K562 (cell line): ENCODE measurements at regions not wholly inside any gene's neighbourhood (a gene's known extent, or its start where the extent isn't known, plus 50 kb on each side); places are given as distances from the start of the nearest gene placed in this dataset.

Experiments used
- ATAC-seq: fragments of 200-7000 bp; cut with Tn5 transposase; 3 replicates; pipeline ENCODE4 v1.9.1; 2020; ENCODE audit warnings: moderate library complexity
- BruUV-seq: library from RNA; stranded (reverse); fragments of 400-500 nt; replicated peaks from 2 replicates; lab custom pipeline; 2021; lab: Mats Ljungman, UMichigan
- CTCF ChIA-PET: fragments of 300-600 bp; formaldehyde crosslinking; extraction: SDS; loops from one replicate; lab custom pipeline; 2021; ENCODE audit warnings: low intra/inter-chr PET ratio; lab: Yijun Ruan, JAX
- POLR2A ChIA-PET: fragments of 300-600, 350-650 bp; sonication (Branson Sonifier 250); formaldehyde crosslinking; extraction: SDS; loops from one replicate; lab custom pipeline; 2021; ENCODE audit warnings: antibody characterized with exemption, inconsistent platforms; lab: Yijun Ruan, JAX
- DNase-seq, 4 experiments: peaks; one replicate each; pipeline versions ENCODE4 v3.0.0 to v3.0.0-alpha.2; 2011 to 2018; ENCODE audit warnings: low spot score in 3 of 4, mixed read lengths in 3 of 4; ENCODE audit errors: extremely low read depth in 1 of 4
- FAIRE-seq: peaks from 2 replicates; lab custom pipeline; 2011; peaks lifted over from hg19 to GRCh38; lab: Jason Lieb, UNC
- H2AFZ ChIP-seq: 2 replicates; pipeline ENCODE4 v1.6.0; 2011; ENCODE audit warnings: low read depth, low read length, control low read depth, inconsistent platforms
- H3K27ac ChIP-seq: fragments of 200-600 bp; 3 replicates; pipeline ENCODE4 v1.8.0; 2011; ENCODE audit warnings: low read depth, mild to moderate bottlenecking, control low read depth, inconsistent platforms, low read length, moderate library complexity, mixed read lengths; ENCODE audit errors: extremely low read depth
- H3K27me3 ChIP-seq, 2 experiments: fragments of 300-600 bp in 1 of 2; 2 replicates in 1 of 2; 3 replicates in 1 of 2; pipeline versions ENCODE4 v1.6.0 to v1.8.0; 2011; ENCODE audit warnings: inconsistent platforms in 2 of 2, low read length in 2 of 2, mild to moderate bottlenecking in 1 of 2, mixed read lengths in 1 of 2, moderate library complexity in 1 of 2; ENCODE audit not compliant: control insufficient read depth in 2 of 2, insufficient read depth in 2 of 2
- H3K36me3 ChIP-seq: fragments of 300-600 bp; 3 replicates; pipeline ENCODE4 v1.8.0; 2011; ENCODE audit warnings: mild to moderate bottlenecking, low read length, inconsistent platforms; ENCODE audit not compliant: control insufficient read depth, insufficient read depth
- H3K4me1 ChIP-seq, 2 experiments: fragments of 200-600 bp in 1 of 2; replicated peaks in 1 of 2; 2 replicates in 1 of 2; 3 replicates in 1 of 2; pipeline versions ENCODE4 v1.5.1 to v1.8.0; 2011; ENCODE audit warnings: inconsistent platforms in 2 of 2, low read length in 2 of 2, mild to moderate bottlenecking in 1 of 2, mixed read lengths in 1 of 2, moderate library complexity in 1 of 2; ENCODE audit not compliant: control insufficient read depth in 2 of 2, insufficient read depth in 2 of 2
- H3K4me2 ChIP-seq: 2 replicates; pipeline ENCODE4 v1.6.1; 2011; ENCODE audit warnings: low read length, control low read depth, inconsistent platforms, mixed read lengths; ENCODE audit not compliant: insufficient read depth
- H3K4me3 ChIP-seq: fragments of 200-600 bp; sonication (generic), shearing (Covaris generic); 2 replicates; pipeline ENCODE4 v1.5.1; 2016; ENCODE audit warnings: control low read depth, inconsistent platforms
- H3K79me2 ChIP-seq: fragments of 200-600 bp; 3 replicates; pipeline ENCODE4 v1.8.0; 2011; ENCODE audit warnings: low read length, inconsistent platforms; ENCODE audit not compliant: control insufficient read depth, insufficient read depth
- H3K9ac ChIP-seq, 2 experiments: 2 replicates each; pipeline versions ENCODE4 v1.6.0 to v1.6.1; 2011; ENCODE audit warnings: low read depth in 2 of 2, low read length in 2 of 2, control low read depth in 1 of 2, inconsistent platforms in 1 of 2, mild to moderate bottlenecking in 1 of 2, mixed read lengths in 1 of 2; ENCODE audit not compliant: insufficient read depth in 1 of 2
- H3K9me1 ChIP-seq: one replicate; pipeline ENCODE4 v1.6.0; 2011; ENCODE audit warnings: inconsistent platforms, mild to moderate bottlenecking, low read length, moderate library complexity; ENCODE audit not compliant: control insufficient read depth, insufficient read depth
- H3K9me3 ChIP-seq: replicated peaks from 2 replicates; pipeline ENCODE4 v1.5.1; 2011; ENCODE audit warnings: low read depth, low read length, inconsistent platforms; ENCODE audit not compliant: control insufficient read depth, insufficient read depth
- H4K20me1 ChIP-seq: replicated peaks from 2 replicates; pipeline ENCODE4 v1.6.1; 2011; ENCODE audit warnings: low read length, inconsistent platforms, mixed read lengths; ENCODE audit not compliant: control insufficient read depth, insufficient read depth
- CBFB ChIP-seq: sonication (generic); formaldehyde crosslinking; IDR thresholded peaks from 2 replicates; pipeline ENCODE4 v1.4.0; 2020; ENCODE audit warnings: mild to moderate bottlenecking, missing genetic modification reagents
- HLTF ChIP-seq: fragments of 450-650 bp; IDR thresholded peaks from 2 replicates; pipeline ENCODE4 v1.6.1; 2016
- SPI1 ChIP-seq: IDR thresholded peaks from 2 replicates; pipeline ENCODE4 v1.6.1; 2011; ENCODE audit warnings: low read depth, low read length, control low read depth, borderline replicate concordance
- WGBS: fragments of 100-300 bp; shearing (Covaris generic); methylation state at CpG from one replicate; pipeline ENCODE4 v1.1.6; 2016; ENCODE audit warnings: low coverage, mixed read lengths; ENCODE audit not compliant: insufficient coverage; ENCODE audit errors: missing lambda C conversion rate; 5-methylcytosine and 5-hydroxymethylcytosine counted together
- in situ Hi-C: fragments of 300-500 bp; cut with MboI; formaldehyde crosslinking; loops from 4 replicates; pipeline ENCODE4 v1.15.0; 2018; ENCODE audit warnings: inconsistent platforms, mixed read lengths
- intact Hi-C: fragments of 100-400 bp; cut with micrococcal nuclease; formaldehyde crosslinking; loops from 2 replicates; pipeline ENCODE4 v1.14.2; 2022
- TF ChIP-seq, protein P1 (sequence below): fragments of 450-650 bp; IDR thresholded peaks from 2 replicates; pipeline ENCODE4 v1.6.1; 2016; ENCODE audit warnings: antibody characterized with exemption
- TF ChIP-seq, protein P2 (sequence below): fragments of 450-650 bp; IDR thresholded peaks from 2 replicates; pipeline ENCODE4 v1.6.1; 2016
- TF ChIP-seq, protein P3 (sequence below): fragments of 150-350 bp; IDR thresholded peaks from 2 replicates; pipeline ENCODE4 v1.6.1; 2014; ENCODE audit warnings: low read depth, mild to moderate bottlenecking, low read length, borderline replicate concordance

DNA sequence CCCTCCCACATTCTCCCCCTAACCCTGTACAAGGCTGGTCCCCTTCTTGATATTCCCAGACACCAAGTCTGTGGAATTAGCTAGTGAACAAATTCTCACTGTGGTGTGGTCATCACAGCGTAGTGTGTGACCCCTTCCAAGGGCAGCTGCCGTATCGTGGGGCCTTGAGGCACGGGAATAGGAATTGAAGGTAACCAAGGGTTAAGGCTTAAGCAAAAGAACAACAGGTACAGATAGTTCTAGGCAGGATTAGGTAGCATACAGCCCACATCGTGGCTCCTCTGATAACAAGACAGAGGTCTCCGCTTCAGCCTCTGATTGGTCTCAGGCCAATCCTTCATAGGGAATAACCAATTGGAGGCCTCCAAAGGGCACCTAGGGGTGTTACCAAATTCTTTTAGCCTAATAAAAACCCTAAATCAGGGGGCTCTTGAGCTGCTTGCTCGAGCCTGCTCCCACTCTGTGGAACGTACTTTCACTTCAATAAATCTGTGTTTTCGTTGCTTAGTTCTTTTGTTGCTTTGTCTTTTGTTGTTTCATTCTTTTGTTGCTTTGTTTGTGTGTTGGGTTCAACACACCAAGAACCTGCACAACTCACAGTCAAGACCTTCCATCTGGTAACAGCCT, 64.7 kb downstream of the GPR6 start (continued):
- TF ChIP-seq, protein P1, sequence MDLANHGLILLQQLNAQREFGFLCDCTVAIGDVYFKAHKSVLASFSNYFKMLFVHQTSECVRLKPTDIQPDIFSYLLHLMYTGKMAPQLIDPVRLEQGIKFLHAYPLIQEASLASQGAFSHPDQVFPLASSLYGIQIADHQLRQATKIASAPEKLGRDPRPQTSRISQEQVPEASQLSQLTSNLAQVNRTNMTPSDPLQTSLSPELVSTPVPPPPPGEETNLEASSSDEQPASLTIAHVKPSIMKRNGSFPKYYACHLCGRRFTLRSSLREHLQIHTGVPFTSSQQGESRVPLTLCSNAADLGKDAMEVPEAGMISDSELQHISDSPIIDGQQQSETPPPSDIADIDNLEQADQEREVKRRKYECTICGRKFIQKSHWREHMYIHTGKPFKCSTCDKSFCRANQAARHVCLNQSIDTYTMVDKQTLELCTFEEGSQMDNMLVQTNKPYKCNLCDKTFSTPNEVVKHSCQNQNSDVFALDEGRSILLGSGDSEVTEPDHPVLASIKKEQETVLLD, result no peak
- TF ChIP-seq CBFB (CRISPR knock-in tag), result no peak
- TF ChIP-seq, protein P2, sequence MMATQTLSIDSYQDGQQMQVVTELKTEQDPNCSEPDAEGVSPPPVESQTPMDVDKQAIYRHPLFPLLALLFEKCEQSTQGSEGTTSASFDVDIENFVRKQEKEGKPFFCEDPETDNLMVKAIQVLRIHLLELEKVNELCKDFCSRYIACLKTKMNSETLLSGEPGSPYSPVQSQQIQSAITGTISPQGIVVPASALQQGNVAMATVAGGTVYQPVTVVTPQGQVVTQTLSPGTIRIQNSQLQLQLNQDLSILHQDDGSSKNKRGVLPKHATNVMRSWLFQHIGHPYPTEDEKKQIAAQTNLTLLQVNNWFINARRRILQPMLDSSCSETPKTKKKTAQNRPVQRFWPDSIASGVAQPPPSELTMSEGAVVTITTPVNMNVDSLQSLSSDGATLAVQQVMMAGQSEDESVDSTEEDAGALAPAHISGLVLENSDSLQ, result peak; percentile 92
- TF ChIP-seq HLTF, result no peak

DNA sequence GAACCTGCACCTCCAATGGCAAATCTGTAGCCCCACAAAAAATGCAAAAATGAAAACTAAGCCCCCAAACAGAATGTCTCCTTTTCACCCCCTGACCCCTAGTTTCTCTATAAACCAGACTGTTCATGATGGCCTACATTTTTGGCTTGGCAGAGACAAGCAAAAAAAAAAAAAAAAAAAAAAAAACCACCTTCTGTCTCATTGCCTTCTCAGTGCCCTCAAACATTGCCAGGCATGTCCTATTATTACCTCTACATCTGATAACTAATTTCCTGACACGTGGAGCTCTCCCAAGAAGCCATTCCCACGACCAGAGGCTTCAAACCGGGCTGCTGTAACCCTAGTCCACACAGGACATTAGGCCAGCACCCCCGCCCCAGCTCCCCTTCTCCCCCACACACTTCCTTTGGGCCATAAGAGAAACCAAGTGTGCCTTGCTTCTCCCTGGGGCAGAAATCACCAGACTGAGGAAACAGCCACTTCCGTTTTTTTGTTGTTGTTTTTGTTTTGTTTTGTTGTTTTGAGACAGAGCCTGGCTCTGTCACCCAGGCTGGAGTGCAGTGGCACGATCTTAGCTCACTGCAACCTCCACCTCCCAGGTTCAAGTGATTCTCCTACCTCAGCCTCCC, 65.4 kb downstream of the GPR6 start:
- no peak overlapping the region for H3K9ac ChIP-seq
- H3K36me3 ChIP-seq, result no peaks in the 10 kb centered on the region
- no peak overlapping the region for H3K4me3 ChIP-seq
- CTCF ChIA-PET, result interaction anchor here (0.5 to 4.8 kb wide), 3 partner anchors 179 to 338 kb away, joined by 3 to 71 read pairs (median 3); no protein-coding TSS in a partner anchor
- no peaks in the 10 kb centered on the region for H3K9me1 ChIP-seq
- TF ChIP-seq, protein P3, sequence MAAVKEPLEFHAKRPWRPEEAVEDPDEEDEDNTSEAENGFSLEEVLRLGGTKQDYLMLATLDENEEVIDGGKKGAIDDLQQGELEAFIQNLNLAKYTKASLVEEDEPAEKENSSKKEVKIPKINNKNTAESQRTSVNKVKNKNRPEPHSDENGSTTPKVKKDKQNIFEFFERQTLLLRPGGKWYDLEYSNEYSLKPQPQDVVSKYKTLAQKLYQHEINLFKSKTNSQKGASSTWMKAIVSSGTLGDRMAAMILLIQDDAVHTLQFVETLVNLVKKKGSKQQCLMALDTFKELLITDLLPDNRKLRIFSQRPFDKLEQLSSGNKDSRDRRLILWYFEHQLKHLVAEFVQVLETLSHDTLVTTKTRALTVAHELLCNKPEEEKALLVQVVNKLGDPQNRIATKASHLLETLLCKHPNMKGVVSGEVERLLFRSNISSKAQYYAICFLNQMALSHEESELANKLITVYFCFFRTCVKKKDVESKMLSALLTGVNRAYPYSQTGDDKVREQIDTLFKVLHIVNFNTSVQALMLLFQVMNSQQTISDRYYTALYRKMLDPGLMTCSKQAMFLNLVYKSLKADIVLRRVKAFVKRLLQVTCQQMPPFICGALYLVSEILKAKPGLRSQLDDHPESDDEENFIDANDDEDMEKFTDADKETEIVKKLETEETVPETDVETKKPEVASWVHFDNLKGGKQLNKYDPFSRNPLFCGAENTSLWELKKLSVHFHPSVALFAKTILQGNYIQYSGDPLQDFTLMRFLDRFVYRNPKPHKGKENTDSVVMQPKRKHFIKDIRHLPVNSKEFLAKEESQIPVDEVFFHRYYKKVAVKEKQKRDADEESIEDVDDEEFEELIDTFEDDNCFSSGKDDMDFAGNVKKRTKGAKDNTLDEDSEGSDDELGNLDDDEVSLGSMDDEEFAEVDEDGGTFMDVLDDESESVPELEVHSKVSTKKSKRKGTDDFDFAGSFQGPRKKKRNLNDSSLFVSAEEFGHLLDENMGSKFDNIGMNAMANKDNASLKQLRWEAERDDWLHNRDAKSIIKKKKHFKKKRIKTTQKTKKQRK, result no peak
- peak; percentile 12; the same call in 1 of the 2 replicates for TF ChIP-seq SPI1
- TF ChIP-seq, all 486 proteins: peak for 1
- no TSS peak for BruUV-seq
- intact Hi-C loops (no loop called here), in situ Hi-C loops (loop anchor here (10.0 to 25.0 kb wide), 2 partner anchors 351 to 506 kb away; no protein-coding TSS in a partner anchor)
- 0% methylated on average over 5 of the region's 6 CpGs for WGBS
- no peak for FAIRE-seq
- no peaks in the 10 kb centered on the region for H3K79me2 ChIP-seq
- no peak for ATAC-seq
- POLR2A ChIA-PET, result interaction anchor here (0.6 kb wide), 2 partner anchors 88 to 220 kb away, joined by 3 read pairs; no protein-coding TSS in a partner anchor
- H3K27me3 ChIP-seq, result peaks cover 0 to 10% of the 10 kb centered on the region in 2 experiments; a peak in 2 of 5 replicates
- H2AFZ ChIP-seq, result no peak overlapping the region
- no peak overlapping the region for H3K27ac ChIP-seq
- DNase-seq, result no peak
- H4K20me1 ChIP-seq, result no peaks in the 10 kb centered on the region
- H3K4me2 ChIP-seq, result no peak overlapping the region
- H3K4me1 ChIP-seq, result no peaks in the 10 kb centered on the region
- H3K9me3 ChIP-seq, result 0 out of 2 replicates have a peak, but pooled peaks cover 2% of the 10 kb centered on the region
